SJSA1 (cell line): ENCODE measurements at regions not wholly inside any gene's neighbourhood (a gene's known extent, or its start where the extent isn't known, plus 50 kb on each side); places are given as distances from the start of the nearest gene placed in this dataset.

ENCODE experiments used
- DNase-seq, 2 experiments: peaks; one replicate each; pipeline ENCODE4 v3.0.0-alpha.2; 2015 to 2020; ENCODE audit warnings: low spot score in 2 of 2, low read depth in 1 of 2
- H3K27ac ChIP-seq: fragments of 250-450 bp; sonication (Bioruptor Pico); 2 replicates; pipeline ENCODE4 v1.5.1; 2020; ENCODE audit warnings: mild to moderate bottlenecking, moderate library complexity
- H3K27me3 ChIP-seq: fragments of 250-450 bp; sonication (Bioruptor Pico); replicated peaks from 2 replicates; pipeline ENCODE4 v1.5.1; 2020; ENCODE audit warnings: mild to moderate bottlenecking, moderate library complexity
- H3K36me3 ChIP-seq: fragments of 250-450 bp; sonication (Bioruptor Pico); 2 replicates; pipeline ENCODE4 v1.5.1; 2020; ENCODE audit warnings: mild to moderate bottlenecking
- H3K4me1 ChIP-seq: fragments of 250-450 bp; sonication (Bioruptor Pico); replicated peaks from 2 replicates; pipeline ENCODE4 v1.6.1; 2021; ENCODE audit warnings: mild to moderate bottlenecking
- H3K4me3 ChIP-seq: fragments of 250-450 bp; sonication (Bioruptor Pico); 2 replicates; pipeline ENCODE4 v1.5.1; 2020; ENCODE audit warnings: mild to moderate bottlenecking
- H3K9me3 ChIP-seq: fragments of 250-450 bp; sonication (Bioruptor Pico); replicated peaks from 2 replicates; pipeline ENCODE4 v1.5.1; 2020; ENCODE audit warnings: mild to moderate bottlenecking

- Histone ChIP-seq H3K27me3 (no peaks in the 10 kb centered on the region), H3K4me1 (no peaks in the 10 kb centered on the region), H3K27ac (no peak overlapping the region), H3K4me3 (no peak overlapping the region), H3K9me3 (no peaks in the 10 kb centered on the region), H3K36me3 (no peaks in the 10 kb centered on the region)
- DNase-seq = no peak
Measured at GRCh38 chr4:104763554-104764222, 269.0 kb upstream of the CXXC4 start.

GRCh38 chr4:104766676-104767075, 272.0 kb upstream of the CXXC4 start:
- Histone ChIP-seq H3K4me1 (no peaks in the 10 kb centered on the region), H3K4me3 (no peak overlapping the region), H3K27me3 (no peaks in the 10 kb centered on the region), H3K36me3 (no peaks in the 10 kb centered on the region), H3K9me3 (no peaks in the 10 kb centered on the region), H3K27ac (no peak overlapping the region)
- no peak for DNase-seq

GRCh38 chr4:104772849-104773248, 278.2 kb upstream of the CXXC4 start:
- H3K4me1 ChIP-seq = no peaks in the 10 kb centered on the region
- H3K9me3 ChIP-seq = no peaks in the 10 kb centered on the region
- no peak overlapping the region for H3K27ac ChIP-seq
- no peaks in the 10 kb centered on the region for H3K27me3 ChIP-seq
- no peak overlapping the region for H3K4me3 ChIP-seq
- DNase-seq = no peak
- H3K36me3 ChIP-seq = no peaks in the 10 kb centered on the region

GRCh38 chr4:104795264-104795939, 300.7 kb upstream of the CXXC4 start:
- Histone ChIP-seq H3K4me3 (no peak overlapping the region), H3K9me3 (no peaks in the 10 kb centered on the region), H3K4me1 (no peaks in the 10 kb centered on the region), H3K27me3 (no peaks in the 10 kb centered on the region), H3K27ac (no peak overlapping the region), H3K36me3 (no peaks in the 10 kb centered on the region)
- DNase-seq = no peak

- Histone ChIP-seq H3K4me3 (no peak overlapping the region), H3K4me1 (no peaks in the 10 kb centered on the region), H3K36me3 (no peaks in the 10 kb centered on the region)
Measured at GRCh38 chr4:104811727-104812126, 317.0 kb upstream of the CXXC4 start.

GRCh38 chr4:104815665-104816064, 321.0 kb upstream of the CXXC4 start:
- Histone ChIP-seq H3K36me3 (no peaks in the 10 kb centered on the region), H3K9me3 (no peaks in the 10 kb centered on the region), H3K4me3 (no peak overlapping the region), H3K27ac (no peak overlapping the region), H3K27me3 (no peaks in the 10 kb centered on the region; the same call in 1 of the 2 replicates), H3K4me1 (no peaks in the 10 kb centered on the region)
- no peak for DNase-seq

More at GRCh38 chr4:104811727-104812126, 317.0 kb upstream of the CXXC4 start:
- Histone ChIP-seq H3K9me3 (no peaks in the 10 kb centered on the region), H3K27me3 (no peaks in the 10 kb centered on the region), H3K27ac (no peak overlapping the region)
- DNase-seq = no peak

- Histone ChIP-seq H3K4me1 (no peaks in the 10 kb centered on the region), H3K9me3 (no peaks in the 10 kb centered on the region), H3K27ac (no peak overlapping the region), H3K27me3 (no peaks in the 10 kb centered on the region; the same call in 1 of the 2 replicates), H3K36me3 (no peaks in the 10 kb centered on the region), H3K4me3 (no peak overlapping the region)
- DNase-seq = no peak
Measured at GRCh38 chr4:104818579-104818978, 323.9 kb upstream of the CXXC4 start.

GRCh38 chr4:104826171-104826570, 320.5 kb upstream of the TET2 start:
- H3K36me3 ChIP-seq = no peaks in the 10 kb centered on the region

GRCh38 chr4:104829761-104830160, 316.9 kb upstream of the TET2 start:
- Histone ChIP-seq H3K4me1 (no peaks in the 10 kb centered on the region), H3K27ac (no peak overlapping the region), H3K27me3 (no peaks in the 10 kb centered on the region), H3K36me3 (no peaks in the 10 kb centered on the region), H3K9me3 (no peaks in the 10 kb centered on the region), H3K4me3 (no peak overlapping the region)
- DNase-seq = no peak

More at GRCh38 chr4:104826171-104826570, 320.5 kb upstream of the TET2 start:
- Histone ChIP-seq H3K27ac (no peak overlapping the region), H3K27me3 (no peaks in the 10 kb centered on the region), H3K4me1 (no peaks in the 10 kb centered on the region), H3K4me3 (no peak overlapping the region), H3K9me3 (no peaks in the 10 kb centered on the region)
- DNase-seq = no peak

GRCh38 chr4:104848597-104849225, 298.0 kb upstream of the TET2 start:
- Histone ChIP-seq H3K27ac (no peak overlapping the region), H3K4me1 (no peaks in the 10 kb centered on the region), H3K9me3 (no peaks in the 10 kb centered on the region), H3K27me3 (no peaks in the 10 kb centered on the region), H3K36me3 (no peaks in the 10 kb centered on the region), H3K4me3 (no peak overlapping the region)
- no peak for DNase-seq

GRCh38 chr4:104859601-104860237, 287.0 kb upstream of the TET2 start:
- H3K36me3 ChIP-seq = no peaks in the 10 kb centered on the region
- DNase-seq = no peak
- no peaks in the 10 kb centered on the region for H3K27me3 ChIP-seq
- H3K4me3 ChIP-seq = no peak overlapping the region
- no peaks in the 10 kb centered on the region for H3K4me1 ChIP-seq
- no peaks in the 10 kb centered on the region for H3K9me3 ChIP-seq
- H3K27ac ChIP-seq = no peak overlapping the region

- Histone ChIP-seq H3K4me1 (no peaks in the 10 kb centered on the region), H3K9me3 (no peaks in the 10 kb centered on the region), H3K27ac (no peak overlapping the region), H3K36me3 (no peaks in the 10 kb centered on the region), H3K27me3 (no peaks in the 10 kb centered on the region), H3K4me3 (no peak overlapping the region)
- DNase-seq = peak; percentile 48 to 49
Measured at GRCh38 chr4:104860238-104861123, 286.2 kb upstream of the TET2 start.

- DNase-seq = no peak
- no peaks in the 10 kb centered on the region for H3K27me3 ChIP-seq
- no peak overlapping the region for H3K27ac ChIP-seq
- no peaks in the 10 kb centered on the region for H3K4me1 ChIP-seq
- H3K4me3 ChIP-seq = no peak overlapping the region
- H3K36me3 ChIP-seq = no peaks in the 10 kb centered on the region
- no peaks in the 10 kb centered on the region for H3K9me3 ChIP-seq
Measured at GRCh38 chr4:104866809-104867208, 279.9 kb upstream of the TET2 start.
